DND-41 (cell line): ENCODE measurements at regions not wholly inside any gene's neighbourhood (a gene's known extent, or its start where the extent isn't known, plus 50 kb on each side); places are given as distances from the start of the nearest gene placed in this dataset.

ENCODE experiments used
- ATAC-seq: fragments of 200-7000 bp; cut with Tn5 transposase; 3 replicates; pipeline ENCODE4 v1.9.1; 2021; ENCODE audit warnings: low read depth; ENCODE audit not compliant: insufficient read depth
- DNase-seq: peaks from one replicate; pipeline ENCODE4 v3.0.0-alpha.2; 2020
- H2AFZ ChIP-seq: 2 replicates; pipeline ENCODE4 v1.6.0; 2012; ENCODE audit warnings: low read depth, low read length
- H3K27ac ChIP-seq: 2 replicates; pipeline ENCODE4 v1.5.1; 2012; ENCODE audit warnings: low read length, inconsistent platforms
- H3K27me3 ChIP-seq: fragments of 200-600 bp; sonication (generic); 2 replicates; pipeline ENCODE4 v1.6.0; 2012; ENCODE audit warnings: low read length, mild to moderate bottlenecking, inconsistent platforms; ENCODE audit not compliant: insufficient read depth, poor library complexity
- H3K36me3 ChIP-seq: 2 replicates; pipeline ENCODE4 v1.5.1; 2012; ENCODE audit warnings: low read length, inconsistent platforms; ENCODE audit not compliant: insufficient read depth
- H3K4me1 ChIP-seq: 2 replicates; pipeline ENCODE4 v1.5.1; 2012; ENCODE audit warnings: mild to moderate bottlenecking, low read length; ENCODE audit not compliant: insufficient read depth
- H3K4me2 ChIP-seq: 2 replicates; pipeline ENCODE4 v1.6.0; 2012; ENCODE audit warnings: mild to moderate bottlenecking, moderate library complexity, low read length, inconsistent platforms; ENCODE audit not compliant: insufficient read depth
- H3K4me3 ChIP-seq, 2 experiments: fragments of 200-600 bp in 1 of 2; shearing (Covaris generic) in 1 of 2; 2 replicates each; pipeline ENCODE4 v1.5.1; 2012 to 2016; ENCODE audit warnings: inconsistent platforms in 2 of 2, low read length in 2 of 2, mild to moderate bottlenecking in 2 of 2, low read depth in 1 of 2, moderate library complexity in 1 of 2
- H3K79me2 ChIP-seq: 2 replicates; pipeline ENCODE4 v1.6.0; 2012; ENCODE audit warnings: low read length, inconsistent platforms; ENCODE audit not compliant: insufficient read depth
- H3K9ac ChIP-seq: 2 replicates; pipeline ENCODE4 v1.6.0; 2012; ENCODE audit warnings: low read depth, mild to moderate bottlenecking, inconsistent platforms, low read length, moderate library complexity
- H3K9me3 ChIP-seq: 2 replicates; pipeline ENCODE4 v1.5.1; 2012; ENCODE audit warnings: low read length, moderate library complexity, mild to moderate bottlenecking, inconsistent platforms; ENCODE audit not compliant: insufficient read depth, severe bottlenecking
- H4K20me1 ChIP-seq: 2 replicates; pipeline ENCODE4 v1.6.0; 2012; ENCODE audit warnings: low read length; ENCODE audit not compliant: insufficient read depth
- EZH2 ChIP-seq: IDR thresholded peaks from 3 replicates; pipeline ENCODE4 v1.6.1; 2012; ENCODE audit warnings: borderline replicate concordance, low read depth, mild to moderate bottlenecking, moderate library complexity, low read length, inconsistent platforms; ENCODE audit not compliant: severe bottlenecking
- TF ChIP-seq, protein P1 (sequence below): IDR thresholded peaks from 2 replicates; pipeline ENCODE4 v1.5.1; 2012; ENCODE audit warnings: borderline replicate concordance, low read length, moderate library complexity, mild to moderate bottlenecking; ENCODE audit not compliant: poor library complexity, severe bottlenecking; ENCODE audit errors: extremely low read depth

DNA sequence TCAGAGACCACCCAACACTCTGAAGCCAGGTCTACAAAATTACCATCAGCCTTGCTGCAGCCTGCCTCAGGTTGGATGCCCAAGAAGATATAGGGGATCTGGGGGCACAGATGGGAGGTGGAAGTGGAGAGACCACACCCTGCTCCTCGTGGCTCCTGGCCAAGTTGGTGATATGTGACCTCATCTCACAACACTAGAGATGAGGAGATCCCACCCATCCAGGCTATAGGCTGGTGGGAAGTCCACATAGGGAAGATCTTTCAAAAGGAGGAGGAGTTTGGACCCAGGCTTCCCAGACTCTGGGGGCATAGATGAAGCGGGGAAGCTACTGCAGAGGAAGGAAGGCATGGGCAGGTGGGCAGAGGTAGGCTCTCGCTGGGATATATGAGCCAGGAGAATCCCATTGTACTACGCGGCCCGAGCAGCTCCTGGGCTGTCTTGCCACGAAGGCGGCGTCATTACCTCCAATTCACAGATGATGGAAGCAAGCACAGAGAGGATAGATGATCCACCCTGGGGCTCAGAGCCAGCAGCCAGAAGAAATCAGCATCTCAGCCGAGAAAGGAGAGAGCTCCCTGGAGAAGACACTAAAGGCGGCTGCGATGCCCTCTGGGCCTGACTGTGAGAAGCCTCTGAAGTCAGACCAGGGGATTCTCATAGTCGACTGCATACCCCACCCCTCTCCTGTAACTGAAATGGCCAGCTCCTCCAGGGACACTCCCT is 96.0 kb downstream of the RHOB start:
- H3K4me1 ChIP-seq: no peaks in the 10 kb centered on the region

DNA sequence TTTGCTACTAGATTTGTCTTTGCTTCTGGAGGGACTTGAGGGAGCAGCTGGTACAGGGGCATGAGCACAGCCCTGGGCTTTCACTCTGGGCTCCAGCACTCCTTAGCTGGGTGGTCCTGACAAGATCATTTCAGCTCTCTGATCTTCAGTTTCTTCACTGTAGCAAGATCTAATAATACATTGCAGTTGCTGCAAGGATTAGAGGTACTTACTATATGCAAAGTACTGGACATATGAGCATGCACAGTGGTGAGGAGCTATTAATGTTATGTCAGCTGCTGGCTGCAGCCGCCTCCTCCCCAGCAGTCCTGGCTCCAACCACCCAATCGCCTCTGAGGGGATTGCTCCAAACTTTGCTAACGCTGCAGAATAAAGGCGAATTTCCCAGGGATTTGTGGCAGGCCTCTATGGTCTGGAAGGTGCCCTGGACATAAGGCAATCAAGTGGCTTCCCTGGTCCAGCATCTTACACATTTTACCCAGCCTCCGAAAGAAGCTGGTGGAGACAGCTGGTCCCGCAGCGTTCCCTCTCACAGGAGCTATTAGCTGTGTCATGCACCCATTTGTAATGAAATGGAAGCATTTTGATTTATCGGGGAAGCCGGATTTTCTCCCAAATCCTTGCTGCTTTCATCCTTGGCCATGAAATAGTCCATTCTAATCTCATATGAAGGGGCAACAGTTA is 96.7 kb downstream of the RHOB start:
- no peak for DNase-seq
- no peaks in the 10 kb centered on the region for H3K9me3 ChIP-seq
- H3K9ac ChIP-seq: no peak overlapping the region

More for the DNA sequence above, 96.0 kb downstream of the RHOB start:
- peaks cover 3% of the 10 kb centered on the region for H3K27me3 ChIP-seq
- H3K4me3 ChIP-seq: no peak overlapping the region
- H3K9ac ChIP-seq: no peak overlapping the region
- DNase-seq: no peak
- no peak overlapping the region for H2AFZ ChIP-seq
- H3K4me2 ChIP-seq: no peak overlapping the region
- ATAC-seq: no peak
- no peaks in the 10 kb centered on the region for H4K20me1 ChIP-seq
- H3K79me2 ChIP-seq: no peaks in the 10 kb centered on the region
- no peak for TF ChIP-seq EZH2
- no peaks in the 10 kb centered on the region for H3K36me3 ChIP-seq
- no peak overlapping the region for H3K27ac ChIP-seq
- H3K9me3 ChIP-seq: no peaks in the 10 kb centered on the region

DNA sequence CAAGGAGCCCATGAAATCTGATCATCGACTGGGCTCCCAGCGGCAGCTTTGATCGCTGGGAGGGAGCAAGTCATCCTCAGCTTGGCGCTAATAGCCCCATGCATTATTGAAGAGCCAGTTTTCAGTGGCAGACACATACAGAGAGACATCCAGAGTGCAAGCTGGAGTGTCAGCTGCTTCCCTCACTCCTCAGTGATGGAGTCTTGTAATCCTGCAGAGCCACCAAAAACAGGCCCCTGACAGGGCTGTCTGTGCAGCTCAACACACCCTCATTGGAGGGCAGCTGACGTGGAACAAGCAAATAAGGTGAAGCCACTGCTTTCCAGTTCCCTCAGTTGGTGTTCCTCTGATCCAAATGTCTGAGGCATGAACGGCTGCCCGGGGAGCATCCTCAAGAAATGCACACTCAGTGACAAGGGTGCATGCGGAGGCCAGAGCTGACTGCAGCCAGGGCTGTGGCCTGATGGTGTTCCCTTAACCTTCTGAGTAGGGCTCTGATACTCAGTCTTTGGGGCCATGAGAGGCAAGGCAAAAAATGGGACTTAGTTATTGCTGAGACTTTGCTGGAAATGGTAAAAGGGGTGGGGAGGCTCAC is 97.4 kb downstream of the RHOB start:
- no peak overlapping the region for H3K4me2 ChIP-seq

More for the DNA sequence above, 96.7 kb downstream of the RHOB start:
- Histone ChIP-seq H3K4me1 (no peaks in the 10 kb centered on the region), H4K20me1 (no peaks in the 10 kb centered on the region), H3K27me3 (peaks cover 3% of the 10 kb centered on the region), H3K4me3 (no peak overlapping the region), H3K4me2 (no peak overlapping the region), H3K27ac (no peak overlapping the region), H3K36me3 (no peaks in the 10 kb centered on the region), H2AFZ (no peak overlapping the region), H3K79me2 (no peaks in the 10 kb centered on the region)
- no peak for ATAC-seq
- TF ChIP-seq, protein P1, sequence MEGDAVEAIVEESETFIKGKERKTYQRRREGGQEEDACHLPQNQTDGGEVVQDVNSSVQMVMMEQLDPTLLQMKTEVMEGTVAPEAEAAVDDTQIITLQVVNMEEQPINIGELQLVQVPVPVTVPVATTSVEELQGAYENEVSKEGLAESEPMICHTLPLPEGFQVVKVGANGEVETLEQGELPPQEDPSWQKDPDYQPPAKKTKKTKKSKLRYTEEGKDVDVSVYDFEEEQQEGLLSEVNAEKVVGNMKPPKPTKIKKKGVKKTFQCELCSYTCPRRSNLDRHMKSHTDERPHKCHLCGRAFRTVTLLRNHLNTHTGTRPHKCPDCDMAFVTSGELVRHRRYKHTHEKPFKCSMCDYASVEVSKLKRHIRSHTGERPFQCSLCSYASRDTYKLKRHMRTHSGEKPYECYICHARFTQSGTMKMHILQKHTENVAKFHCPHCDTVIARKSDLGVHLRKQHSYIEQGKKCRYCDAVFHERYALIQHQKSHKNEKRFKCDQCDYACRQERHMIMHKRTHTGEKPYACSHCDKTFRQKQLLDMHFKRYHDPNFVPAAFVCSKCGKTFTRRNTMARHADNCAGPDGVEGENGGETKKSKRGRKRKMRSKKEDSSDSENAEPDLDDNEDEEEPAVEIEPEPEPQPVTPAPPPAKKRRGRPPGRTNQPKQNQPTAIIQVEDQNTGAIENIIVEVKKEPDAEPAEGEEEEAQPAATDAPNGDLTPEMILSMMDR: no peak
- no peak for TF ChIP-seq EZH2

More for the DNA sequence above, 97.4 kb downstream of the RHOB start:
- ATAC-seq (no peak), DNase-seq (no peak)
- Histone ChIP-seq H4K20me1 (no peaks in the 10 kb centered on the region), H3K4me3 (no peak overlapping the region), H2AFZ (no peak overlapping the region), H3K36me3 (no peaks in the 10 kb centered on the region), H3K27me3 (no peaks in the 10 kb centered on the region), H3K27ac (no peak overlapping the region), H3K9me3 (no peaks in the 10 kb centered on the region), H3K9ac (no peak overlapping the region), H3K4me1 (no peaks in the 10 kb centered on the region), H3K79me2 (no peaks in the 10 kb centered on the region)
- TF ChIP-seq EZH2: no peak
- TF ChIP-seq, protein P1: no peak
